ENCODE measurements at regions not wholly inside any gene's neighbourhood (a gene's known extent, or its start where the extent isn't known, plus 50 kb on each side); places are given as distances from the start of the nearest gene placed in this dataset.

- Histone ChIP-seq H3K9ac (ENCODE audit: low read length) (no peak overlapping the region), H4K20me1 (ENCODE audit: insufficient read depth, low read length) (no peaks in the 10 kb centered on the region), H3K4me2 (ENCODE audit: low read length) (no peak overlapping the region), H3K27me3 (ENCODE audit: insufficient read depth, low read length) (no peaks in the 10 kb centered on the region), H3K79me2 (ENCODE audit: insufficient read depth, low read length) (no peaks in the 10 kb centered on the region), H3K9me3 (ENCODE audit: low read length) (no peaks in the 10 kb centered on the region), H3F3A (ENCODE audit: insufficient read depth, low read length) (no peaks in the 10 kb centered on the region), H3K27ac (ENCODE audit: low read depth, low read length, poor library complexity, severe bottlenecking) (no peak overlapping the region), H3K36me3 (ENCODE audit: insufficient read depth, low read length) (no peaks in the 10 kb centered on the region), H3K4me3 (ENCODE audit: low read depth, low read length, poor library complexity, severe bottlenecking) (no peak overlapping the region), H2AFZ (ENCODE audit: low read length) (no peak overlapping the region), H3K4me1 (ENCODE audit: insufficient read depth, low read length, severe bottlenecking) (no peaks in the 10 kb centered on the region), H3K9me2 (ENCODE audit: low read depth, low read length) (no peaks in the 10 kb centered on the region)
- TF ChIP-seq EZH2 (IDR thresholded peaks at IDR 0.05; ENCODE audit: borderline replicate concordance, low read length) (no peak), CTCF (IDR thresholded peaks at IDR 0.05; ENCODE audit: low read length) (no peak)
These were observed 145.5 kb upstream of the OSR1 start for GRCh38 chr2:19503915-19504314.

- H4K20me1 ChIP-seq (ENCODE audit: insufficient read depth, low read length): no peaks in the 10 kb centered on the region
- no peaks in the 10 kb centered on the region for H3K9me2 ChIP-seq (ENCODE audit: low read depth, low read length)
- H3K9me3 ChIP-seq (ENCODE audit: low read length): no peaks in the 10 kb centered on the region
- no peak for TF ChIP-seq EZH2 (IDR thresholded peaks at IDR 0.05; ENCODE audit: borderline replicate concordance, low read length)
- TF ChIP-seq CTCF (IDR thresholded peaks at IDR 0.05; ENCODE audit: low read length): no peak
- no peak overlapping the region for H3K9ac ChIP-seq (ENCODE audit: low read length)
- no peaks in the 10 kb centered on the region for H3K4me1 ChIP-seq (ENCODE audit: insufficient read depth, low read length, severe bottlenecking)
- no peak overlapping the region for H3K27ac ChIP-seq (ENCODE audit: low read depth, low read length, poor library complexity, severe bottlenecking)
- no peaks in the 10 kb centered on the region for H3K27me3 ChIP-seq (ENCODE audit: insufficient read depth, low read length)
- H3K36me3 ChIP-seq (ENCODE audit: insufficient read depth, low read length): no peaks in the 10 kb centered on the region
- H3K79me2 ChIP-seq (ENCODE audit: insufficient read depth, low read length): no peaks in the 10 kb centered on the region
- H3F3A ChIP-seq (ENCODE audit: insufficient read depth, low read length): no peaks in the 10 kb centered on the region
- H2AFZ ChIP-seq (ENCODE audit: low read length): no peak overlapping the region
- H3K4me2 ChIP-seq (ENCODE audit: low read length): no peak overlapping the region
- H3K4me3 ChIP-seq (ENCODE audit: low read depth, low read length, poor library complexity, severe bottlenecking): no peak overlapping the region
These were observed 145.0 kb upstream of the OSR1 start for GRCh38 chr2:19503406-19503805.

GRCh38 chr2:19500126-19500525, 141.7 kb upstream of the OSR1 start:
- H3K4me2 ChIP-seq (ENCODE audit: low read length): no peak overlapping the region
- no peak overlapping the region for H3K9ac ChIP-seq (ENCODE audit: low read length)
- no peaks in the 10 kb centered on the region for H3K79me2 ChIP-seq (ENCODE audit: insufficient read depth, low read length)
- H3K27ac ChIP-seq (ENCODE audit: low read depth, low read length, poor library complexity, severe bottlenecking): no peak overlapping the region
- no peaks in the 10 kb centered on the region for H3K9me3 ChIP-seq (ENCODE audit: low read length)
- H2AFZ ChIP-seq (ENCODE audit: low read length): no peak overlapping the region
- H4K20me1 ChIP-seq (ENCODE audit: insufficient read depth, low read length): no peaks in the 10 kb centered on the region
- H3K4me3 ChIP-seq (ENCODE audit: low read depth, low read length, poor library complexity, severe bottlenecking): no peak overlapping the region
- H3K9me2 ChIP-seq (ENCODE audit: low read depth, low read length): no peaks in the 10 kb centered on the region
- no peaks in the 10 kb centered on the region for H3K4me1 ChIP-seq (ENCODE audit: insufficient read depth, low read length, severe bottlenecking)
- H3K27me3 ChIP-seq (ENCODE audit: insufficient read depth, low read length): no peaks in the 10 kb centered on the region
- TF ChIP-seq EZH2 (IDR thresholded peaks at IDR 0.05; ENCODE audit: borderline replicate concordance, low read length): no peak
- no peak for TF ChIP-seq CTCF (IDR thresholded peaks at IDR 0.05; ENCODE audit: low read length)
- no peaks in the 10 kb centered on the region for H3K36me3 ChIP-seq (ENCODE audit: insufficient read depth, low read length)
- no peaks in the 10 kb centered on the region for H3F3A ChIP-seq (ENCODE audit: insufficient read depth, low read length)

All from OCI-LY1 (cell line).